Activated naive CD4-positive, alpha-beta T cell treated with anti-CD3 and anti-CD28 coated beads, Interleukin-2, amount 50 U/mL, for 72 hours (primary cell): ENCODE measurements at regions not wholly inside any gene's neighbourhood (a gene's known extent, or its start where the extent isn't known, plus 50 kb on each side); places are given as distances from the start of the nearest gene placed in this dataset.

ENCODE experiments used
- ATAC-seq, 2 donors: fragments of 150-1000 bp; cut with Tn5 transposase; 2 replicates each; pipeline ENCODE4 v1.10.0; 2021; ENCODE audit warnings: mild to moderate bottlenecking in 2 of 2, moderate library complexity in 2 of 2
- DNase-seq, 2 donors: peaks; one replicate each; pipeline ENCODE4 v3.0.0; 2021 to 2022; ENCODE audit warnings: low spot score in 2 of 2
- H3K27ac Mint-ChIP-seq, 2 donors: one replicate each; pipeline ENCODE4 v1.8.0; 2022; ENCODE audit warnings: mild to moderate bottlenecking in 2 of 2, mixed read lengths in 2 of 2
- H3K36me3 Mint-ChIP-seq, 2 donors: one replicate each; pipeline ENCODE4 v1.8.0; 2022; ENCODE audit warnings: mixed read lengths in 2 of 2
- H3K9me3 Mint-ChIP-seq, 2 donors: one replicate each; pipeline ENCODE4 v1.8.0; 2022; ENCODE audit warnings: mixed read lengths in 2 of 2

DNA sequence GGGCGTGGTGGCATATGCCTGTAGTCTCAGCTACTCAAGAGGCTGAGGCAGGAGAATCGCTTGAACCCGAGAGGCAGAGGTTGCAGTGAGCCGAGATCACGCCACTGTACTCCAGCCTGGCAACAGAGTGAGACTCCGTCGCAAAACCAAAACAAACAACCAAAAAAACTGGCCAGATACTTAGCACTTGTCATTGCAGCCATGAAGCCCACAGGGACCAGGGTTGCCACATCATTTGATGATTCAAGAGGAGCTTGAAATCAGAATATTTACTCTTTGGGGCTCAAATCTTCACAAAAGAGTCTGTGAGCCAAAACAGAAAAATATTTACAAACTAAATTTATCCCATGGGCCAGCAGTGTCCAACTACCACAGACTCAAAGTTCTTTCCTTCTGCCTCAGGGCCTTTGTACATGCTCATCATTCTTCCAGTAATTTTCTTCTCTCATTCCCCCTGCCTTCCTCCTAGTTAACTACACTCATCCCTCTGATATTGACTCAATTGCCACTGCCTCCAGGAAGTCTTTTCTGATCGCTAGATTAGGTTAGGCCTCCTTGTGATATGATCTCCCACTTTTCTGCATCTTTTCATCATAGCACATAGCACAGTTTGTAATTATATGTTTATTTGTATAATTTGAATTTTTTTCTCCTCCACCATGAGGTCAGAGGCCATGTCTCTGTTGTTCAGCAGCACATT, 130.8 kb upstream of the PLEKHG7 start:
- peak overlapping the region in 1 of 2 donors; percentile 52 for H3K27ac Mint-ChIP-seq
- peaks cover 0 to 19% of the 10 kb centered on the region in 2 donors for H3K36me3 Mint-ChIP-seq
- H3K9me3 Mint-ChIP-seq, result peaks cover 0 to 4% of the 10 kb centered on the region in 2 donors
- DNase-seq, result no peak
- no peak for ATAC-seq

GRCh38 chr12:92571169-92571568, 131.6 kb upstream of the PLEKHG7 start:
- ATAC-seq (no peak), DNase-seq (no peak)
- H3K36me3 Mint-ChIP-seq, result peaks cover 5 to 26% of the 10 kb centered on the region in 2 donors
- H3K9me3 Mint-ChIP-seq, result peaks cover 0 to 4% of the 10 kb centered on the region in 2 donors
- peak overlapping the region; percentile 18 to 52 for H3K27ac Mint-ChIP-seq

- ATAC-seq (peak; percentile 83 to 92), DNase-seq (peak in 1 of 2 donors; percentile 59)
- Mint-ChIP-seq H3K9me3 (peaks cover 0 to 4% of the 10 kb centered on the region in 2 donors), H3K36me3 (peaks cover 5 to 35% of the 10 kb centered on the region in 2 donors), H3K27ac (no peak overlapping the region)
Observed at GRCh38 chr12:92570056-92570753, 132.6 kb upstream of the PLEKHG7 start.

GRCh38 chr12:92568691-92569090, 134.1 kb upstream of the PLEKHG7 start:
- Mint-ChIP-seq H3K27ac (no peak overlapping the region), H3K9me3 (peaks cover 4 to 5% of the 10 kb centered on the region in 2 donors), H3K36me3 (peaks cover 5 to 45% of the 10 kb centered on the region in 2 donors)
- DNase-seq, result no peak
- ATAC-seq, result no peak

DNA sequence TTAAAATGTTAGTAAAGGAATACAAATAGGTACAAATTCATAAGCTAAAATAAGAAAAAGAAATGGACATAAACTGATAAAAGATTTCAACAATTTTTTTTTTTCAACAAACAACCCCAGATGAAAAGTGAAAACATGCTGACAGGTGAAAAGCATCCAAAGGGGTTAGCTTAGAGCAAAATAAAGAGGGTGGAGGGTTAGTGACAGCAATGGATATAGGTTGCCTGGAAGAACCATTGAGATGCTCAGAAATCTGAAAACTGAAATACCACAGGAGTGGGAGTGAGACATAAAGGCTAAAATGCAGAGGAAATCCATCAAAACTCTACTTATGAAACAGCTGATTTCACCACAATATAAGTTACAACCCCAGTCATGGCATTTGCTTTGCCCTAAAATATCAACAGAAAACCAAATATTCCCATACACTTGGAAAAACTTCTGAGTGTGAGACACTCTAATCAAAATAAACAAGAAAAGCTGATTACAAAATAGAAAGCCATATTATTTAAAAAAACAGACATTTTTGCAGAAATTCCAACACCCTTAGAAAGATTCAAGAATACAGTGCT, 136.3 kb upstream of the PLEKHG7 start:
- Mint-ChIP-seq H3K36me3 (peaks cover 10 to 43% of the 10 kb centered on the region in 2 donors), H3K9me3 (peaks cover 4 to 12% of the 10 kb centered on the region in 2 donors), H3K27ac (peak overlapping the region in 1 of 2 donors; percentile 30)
- ATAC-seq (peak; percentile 43 to 53), DNase-seq (no peak)

DNA sequence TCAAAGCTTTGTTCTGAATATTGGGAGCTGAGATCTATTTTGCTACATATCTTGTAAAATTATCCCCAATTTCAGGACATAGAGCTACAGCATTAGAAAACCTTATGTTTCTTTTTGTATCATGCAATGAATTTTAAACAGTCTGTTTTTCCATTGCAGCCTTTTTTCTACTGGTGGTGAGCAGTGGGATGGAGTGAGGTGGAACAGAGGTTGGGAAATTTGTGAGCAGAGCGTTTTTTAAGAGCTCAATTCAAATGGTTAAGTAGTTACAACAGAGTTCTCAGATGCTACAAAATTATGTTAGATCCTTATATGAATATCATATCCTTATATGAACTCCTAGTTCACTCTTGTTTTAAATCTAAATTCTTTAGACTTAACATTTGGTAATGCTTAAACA, 139.0 kb upstream of the PLEKHG7 start:
- Mint-ChIP-seq H3K27ac (no peak overlapping the region), H3K36me3 (peaks cover 10 to 54% of the 10 kb centered on the region in 2 donors), H3K9me3 (peaks cover 14 to 19% of the 10 kb centered on the region in 2 donors)
- ATAC-seq (no peak), DNase-seq (no peak)

- no peak overlapping the region for H3K27ac Mint-ChIP-seq
- no peak for DNase-seq
- peaks cover 13 to 52% of the 10 kb centered on the region in 2 donors for H3K36me3 Mint-ChIP-seq
- ATAC-seq, result no peak
- H3K9me3 Mint-ChIP-seq, result peaks cover 14 to 22% of the 10 kb centered on the region in 2 donors
Observed at GRCh38 chr12:92562063-92562734, 140.6 kb upstream of the PLEKHG7 start.

- Mint-ChIP-seq H3K27ac (no peak overlapping the region), H3K9me3 (peaks cover 14 to 26% of the 10 kb centered on the region in 2 donors), H3K36me3 (peaks cover 17 to 50% of the 10 kb centered on the region in 2 donors)
- DNase-seq (no peak), ATAC-seq (no peak)
Observed at GRCh38 chr12:92561543-92561899, 141.3 kb upstream of the PLEKHG7 start.

DNA sequence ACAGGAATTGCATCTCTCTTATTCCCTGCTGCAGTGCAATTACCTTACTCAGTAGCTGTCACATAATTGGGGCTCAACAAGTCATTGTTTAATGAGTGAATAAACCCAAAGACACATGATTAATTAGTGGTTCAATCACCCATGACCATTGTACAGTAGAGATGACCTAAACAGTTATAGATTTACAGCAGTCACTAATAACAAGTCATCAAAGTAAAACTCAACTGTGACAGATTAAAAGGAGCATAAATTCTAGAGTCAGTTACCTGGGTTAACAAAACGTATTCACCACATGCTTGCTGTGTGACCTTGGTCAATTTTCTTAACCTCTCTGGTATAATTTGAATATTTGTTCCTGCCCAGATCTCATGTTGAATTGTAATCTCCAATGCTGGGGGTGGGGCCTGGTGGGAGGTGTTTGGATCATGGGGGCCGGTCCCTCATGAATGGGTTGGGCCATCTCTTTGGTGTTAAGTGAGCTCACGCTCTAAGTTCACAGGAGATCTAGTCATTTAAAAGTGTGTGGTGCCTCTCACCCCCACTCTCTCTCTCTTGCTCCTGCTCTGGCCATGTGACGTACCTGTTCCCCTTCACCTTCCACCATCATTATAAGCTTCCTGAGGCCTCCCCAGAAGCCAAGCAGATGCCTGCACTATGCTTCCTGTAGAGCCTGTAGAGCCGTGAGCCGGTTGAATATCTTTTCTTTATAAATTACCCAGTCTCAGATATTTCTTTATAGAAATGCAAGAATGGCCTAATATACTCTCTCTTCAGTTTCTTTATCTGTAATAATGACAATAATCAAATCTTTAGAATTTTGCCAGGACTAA, 141.9 kb upstream of the PLEKHG7 start:
- DNase-seq, result no peak
- Mint-ChIP-seq H3K27ac (peak overlapping the region in 1 of 2 donors; percentile 40), H3K9me3 (peaks cover 14 to 26% of the 10 kb centered on the region in 2 donors), H3K36me3 (peaks cover 18 to 46% of the 10 kb centered on the region in 2 donors)
- ATAC-seq, result no peak

DNA sequence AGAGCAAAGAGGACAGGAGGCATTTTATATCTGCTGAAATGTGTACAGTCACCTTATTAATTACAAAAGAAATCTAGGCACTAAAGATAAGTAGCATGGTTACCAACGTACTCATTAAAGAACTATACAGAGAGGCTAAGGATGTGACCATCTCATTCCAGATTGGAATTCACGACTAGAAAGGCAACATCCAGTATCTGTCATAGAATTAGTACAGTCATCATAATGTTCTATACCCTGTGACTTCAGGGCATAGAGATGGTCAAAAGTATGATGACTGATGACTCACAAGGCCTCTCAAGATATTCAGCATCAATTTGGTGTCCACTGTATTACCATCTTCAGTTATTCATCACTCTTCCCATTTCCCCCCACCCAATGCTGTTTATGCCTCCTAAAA, 144.0 kb upstream of the PLEKHG7 start:
- Mint-ChIP-seq H3K27ac (peak overlapping the region; percentile 33 to 64), H3K9me3 (peaks cover 14 to 21% of the 10 kb centered on the region in 2 donors), H3K36me3 (peaks cover 25 to 43% of the 10 kb centered on the region in 2 donors)
- DNase-seq, result no peak
- ATAC-seq, result peak; percentile 23 to 67

- Mint-ChIP-seq H3K36me3 (peaks cover 25 to 42% of the 10 kb centered on the region in 2 donors), H3K9me3 (peaks cover 14 to 21% of the 10 kb centered on the region in 2 donors), H3K27ac (peak overlapping the region; percentile 33 to 64)
- DNase-seq (no peak), ATAC-seq (peak; percentile 1 to 51)
Observed at GRCh38 chr12:92558215-92558773, 144.5 kb upstream of the PLEKHG7 start.

GRCh38 chr12:92557422-92557724, 145.4 kb upstream of the PLEKHG7 start:
- Mint-ChIP-seq H3K27ac (peak overlapping the region in 1 of 2 donors; percentile 73), H3K9me3 (peaks cover 14 to 20% of the 10 kb centered on the region in 2 donors), H3K36me3 (peaks cover 23 to 40% of the 10 kb centered on the region in 2 donors)
- ATAC-seq, result peak in 1 of 2 donors; percentile 29
- DNase-seq, result no peak

DNA sequence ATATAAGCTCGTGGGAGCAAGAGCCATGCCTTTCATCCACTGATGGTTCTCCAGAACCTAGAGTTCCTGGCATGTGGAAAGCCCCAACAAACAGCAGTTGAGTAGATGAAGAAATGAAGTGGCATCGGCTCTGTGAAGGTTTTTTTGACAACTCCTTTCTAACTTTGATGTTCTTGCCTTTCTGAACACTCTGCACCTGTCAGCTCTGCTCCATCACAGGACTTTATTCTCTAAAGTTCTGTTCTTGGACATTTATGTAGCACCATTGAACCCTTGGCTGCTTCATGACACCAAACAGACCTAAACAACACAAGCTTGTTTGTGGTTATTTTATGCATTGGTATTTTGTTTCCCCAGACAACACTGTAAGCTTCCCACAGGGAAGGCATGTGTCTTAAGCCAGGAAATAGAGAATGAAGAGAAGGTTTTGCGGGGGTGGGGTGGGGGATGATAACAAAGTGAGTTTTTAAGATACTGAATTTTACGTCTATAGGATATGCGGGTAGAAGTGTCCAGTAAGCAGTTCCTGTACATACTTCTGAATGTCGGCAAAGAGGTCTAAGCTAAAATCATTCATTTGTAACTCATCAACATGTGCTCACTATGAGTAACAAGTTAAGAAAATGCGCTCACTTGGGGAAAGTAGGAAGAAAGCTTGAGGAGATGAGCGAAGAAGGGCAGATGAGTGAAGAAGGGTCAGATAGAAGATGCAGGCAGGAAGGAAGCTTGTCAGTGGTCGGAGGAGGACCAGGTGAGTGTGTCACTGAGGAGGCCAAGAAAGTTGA, 146.0 kb upstream of the PLEKHG7 start:
- H3K27ac Mint-ChIP-seq, result peak overlapping the region in 1 of 2 donors; percentile 73

DNA sequence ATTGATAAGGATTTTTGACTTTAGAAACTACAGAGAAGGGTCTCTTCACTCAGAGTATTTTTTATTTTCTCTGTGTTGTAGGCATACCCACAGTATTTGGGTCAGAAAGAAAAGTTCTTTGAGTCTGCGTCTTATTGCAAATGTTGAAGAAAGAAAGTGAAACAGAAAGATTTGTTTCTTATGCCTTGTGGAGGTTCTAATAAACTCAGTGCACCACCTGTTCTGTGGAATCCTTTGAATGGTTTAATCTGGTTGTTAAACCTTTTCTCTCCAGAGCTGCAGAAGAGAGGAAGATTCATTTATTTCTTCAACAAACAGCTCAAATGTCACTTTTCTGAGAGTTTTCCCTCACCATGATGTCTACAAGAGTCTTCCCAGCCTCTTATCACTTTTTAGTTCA, 146.6 kb upstream of the PLEKHG7 start:
- DNase-seq, result no peak
- no peak for ATAC-seq
- Mint-ChIP-seq H3K27ac (peak overlapping the region in 1 of 2 donors; percentile 73), H3K9me3 (peaks cover 7 to 14% of the 10 kb centered on the region in 2 donors), H3K36me3 (peaks cover 19 to 28% of the 10 kb centered on the region in 2 donors)

More for the DNA sequence above, 146.0 kb upstream of the PLEKHG7 start:
- peaks cover 10 to 14% of the 10 kb centered on the region in 2 donors for H3K9me3 Mint-ChIP-seq
- peak; percentile 47 to 50 for ATAC-seq
- peaks cover 19 to 34% of the 10 kb centered on the region in 2 donors for H3K36me3 Mint-ChIP-seq
- DNase-seq, result no peak
